GM12891 (cell line): ENCODE measurements at regions not wholly inside any gene's neighbourhood (a gene's known extent, or its start where the extent isn't known, plus 50 kb on each side); places are given as distances from the start of the nearest gene placed in this dataset.

Experiments used
- POLR2A ChIP-seq: IDR thresholded peaks from 2 replicates; pipeline ENCODE4 v1.6.1; 2011; ENCODE audit warnings: low read depth, low read length, control low read depth
- POLR2AphosphoS5 ChIP-seq: IDR thresholded peaks from 2 replicates; pipeline ENCODE4 v1.6.1; 2011; ENCODE audit warnings: low read depth, low read length, control low read depth
- TAF1 ChIP-seq: IDR thresholded peaks from 2 replicates; pipeline ENCODE4 v1.6.1; 2011; ENCODE audit warnings: low read depth, low read length, control low read depth

- no peak for TF ChIP-seq POLR2AphosphoS5
- no peak for TF ChIP-seq POLR2A
- TF ChIP-seq TAF1: no peak
Observed at GRCh38 chr21:26397545-26397944, 175.5 kb downstream of the CYYR1 start.
